ENCODE measurements at regions not wholly inside any gene's neighbourhood (a gene's known extent, or its start where the extent isn't known, plus 50 kb on each side); places are given as distances from the start of the nearest gene placed in this dataset.

GRCh38 chr5:92003806-92004205, 620.7 kb upstream of the ARRDC3 start:
- no peak for TF ChIP-seq CTCF (IDR thresholded peaks at IDR 0.05; ENCODE audit: low read length, missing control alignments)
- DNase-seq (ENCODE audit: low read depth): no peak
- no peak overlapping the region for H3K4me3 ChIP-seq (replicated peaks; ENCODE audit: low read depth, low read length)

- no peak overlapping the region for H3K4me3 ChIP-seq (replicated peaks; ENCODE audit: low read depth, low read length)
- TF ChIP-seq CTCF (IDR thresholded peaks at IDR 0.05; ENCODE audit: low read length, missing control alignments): no peak
- no peak for DNase-seq (ENCODE audit: low read depth)
These were observed 619.7 kb upstream of the ARRDC3 start for GRCh38 chr5:92002721-92003274.

GRCh38 chr5:91998774-91999173, 615.7 kb upstream of the ARRDC3 start:
- DNase-seq (ENCODE audit: low read depth): no peak
- H3K4me3 ChIP-seq (replicated peaks; ENCODE audit: low read depth, low read length): no peak overlapping the region
- no peak for TF ChIP-seq CTCF (IDR thresholded peaks at IDR 0.05; ENCODE audit: low read length, missing control alignments)

- TF ChIP-seq CTCF (IDR thresholded peaks at IDR 0.05; ENCODE audit: low read length, missing control alignments): no peak
- no peak overlapping the region for H3K4me3 ChIP-seq (replicated peaks; ENCODE audit: low read depth, low read length)
- DNase-seq (ENCODE audit: low read depth): no peak
These were observed 600.8 kb upstream of the ARRDC3 start for GRCh38 chr5:91983869-91984268.

GRCh38 chr5:91978221-91978882, 595.2 kb upstream of the ARRDC3 start:
- no peak overlapping the region for H3K4me3 ChIP-seq (replicated peaks; ENCODE audit: low read depth, low read length)
- TF ChIP-seq CTCF (IDR thresholded peaks at IDR 0.05; ENCODE audit: low read length, missing control alignments): no peak
- DNase-seq (ENCODE audit: low read depth): no peak

- H3K4me3 ChIP-seq (replicated peaks; ENCODE audit: low read depth, low read length): no peak overlapping the region
- DNase-seq (ENCODE audit: low read depth): no peak
- TF ChIP-seq CTCF (IDR thresholded peaks at IDR 0.05; ENCODE audit: low read length, missing control alignments): no peak
These were observed 594.5 kb upstream of the ARRDC3 start for GRCh38 chr5:91977579-91977978.

- H3K4me3 ChIP-seq (replicated peaks; ENCODE audit: low read depth, low read length): no peak overlapping the region
- no peak for TF ChIP-seq CTCF (IDR thresholded peaks at IDR 0.05; ENCODE audit: low read length, missing control alignments)
- DNase-seq (ENCODE audit: low read depth): no peak
These were observed 593.3 kb upstream of the ARRDC3 start for GRCh38 chr5:91976451-91976850.
